HG03064 (cell line): ENCODE measurements at regions not wholly inside any gene's neighbourhood (a gene's known extent, or its start where the extent isn't known, plus 50 kb on each side); places are given as distances from the start of the nearest gene placed in this dataset.

ENCODE experiments used
- ATAC-seq: cut with Tn5 transposase; IDR thresholded peaks from one replicate; pipeline ENCODE4 v1.9.1; 2021; ENCODE audit warnings: low read depth; ENCODE audit not compliant: unreplicated experiment

DNA sequence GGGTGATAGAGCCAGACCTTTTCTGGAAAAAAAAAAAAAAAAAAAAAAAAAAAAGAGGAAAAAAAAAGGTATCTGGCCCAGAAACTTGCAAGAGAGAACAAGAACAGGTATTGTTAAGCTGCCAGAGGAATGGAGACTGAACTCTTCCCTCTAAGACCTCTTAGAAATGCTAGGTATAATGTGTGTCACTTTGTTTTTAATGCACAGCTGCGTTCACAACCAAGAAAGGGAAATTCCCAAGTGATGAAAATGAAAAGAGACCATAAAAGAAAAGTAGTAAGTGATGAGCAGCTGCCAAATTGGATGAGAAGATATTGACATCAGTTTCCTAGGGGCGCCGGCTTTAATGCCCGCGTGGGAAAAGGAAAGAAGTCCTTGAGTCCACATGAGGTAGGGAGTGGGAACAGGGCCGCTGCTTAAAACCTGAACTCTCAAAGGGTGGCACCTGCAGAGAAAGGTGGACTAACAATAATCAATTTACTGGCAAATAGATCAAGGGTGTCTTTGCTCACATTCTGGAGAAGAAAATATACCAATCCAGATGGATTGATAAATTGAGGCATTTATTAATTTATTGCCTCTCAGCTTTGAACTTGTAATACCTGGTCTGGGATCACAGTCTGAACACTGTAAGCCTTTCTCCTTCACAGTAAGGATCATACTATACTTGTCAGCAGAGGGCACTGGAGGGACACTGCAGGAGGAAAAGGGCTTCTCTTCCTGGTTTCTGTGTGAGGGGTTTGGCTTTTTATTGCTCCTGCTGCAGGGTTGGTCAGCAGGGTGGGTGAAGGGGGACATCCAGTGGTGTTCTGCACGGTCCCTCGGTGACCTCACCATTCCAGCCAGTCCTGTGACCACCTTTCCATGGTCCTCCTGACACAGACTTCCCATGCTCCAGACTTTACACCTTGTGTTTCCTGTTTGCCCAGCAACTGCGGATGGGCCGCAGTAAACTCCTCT is 131.6 kb downstream of the AQP9 start:
- no peak for ATAC-seq

DNA sequence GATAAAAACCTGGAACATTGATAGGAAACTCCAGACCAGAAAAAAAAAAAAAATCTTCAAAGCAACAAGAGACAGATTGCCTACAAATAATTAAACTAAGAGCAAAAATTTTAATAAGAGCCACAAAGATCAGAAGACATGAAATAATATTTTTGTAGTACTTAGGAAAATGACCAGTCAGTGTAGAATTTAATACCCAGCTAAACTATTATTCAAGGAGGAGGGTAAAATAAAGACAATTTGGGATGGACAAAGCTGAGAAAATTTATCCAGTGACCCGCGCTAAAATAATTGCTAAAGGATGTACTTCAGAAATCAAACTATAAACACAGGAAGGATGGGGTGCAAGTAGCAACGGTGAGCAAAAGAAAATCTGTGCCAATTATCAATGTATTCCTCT is 133.2 kb downstream of the AQP9 start:
- no peak for ATAC-seq

DNA sequence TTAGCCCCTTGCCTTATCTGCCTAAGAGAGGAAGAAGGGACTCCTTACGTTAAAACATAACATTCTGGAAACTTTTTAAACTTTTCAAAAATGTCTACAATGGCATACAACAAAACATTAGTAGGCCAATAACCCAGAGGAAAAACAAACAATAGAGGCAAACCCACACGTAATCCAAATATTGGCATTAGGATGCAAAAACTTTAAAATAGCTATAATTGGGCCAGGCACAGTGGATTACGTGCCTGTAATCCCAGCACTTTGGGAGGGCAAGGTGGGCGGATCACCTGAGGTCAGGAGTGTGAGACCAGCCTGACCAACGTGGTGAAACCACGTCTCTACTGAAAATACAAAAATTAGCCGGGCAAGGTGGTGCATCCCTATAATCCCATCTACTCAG is 134.9 kb downstream of the AQP9 start:
- no peak for ATAC-seq

DNA sequence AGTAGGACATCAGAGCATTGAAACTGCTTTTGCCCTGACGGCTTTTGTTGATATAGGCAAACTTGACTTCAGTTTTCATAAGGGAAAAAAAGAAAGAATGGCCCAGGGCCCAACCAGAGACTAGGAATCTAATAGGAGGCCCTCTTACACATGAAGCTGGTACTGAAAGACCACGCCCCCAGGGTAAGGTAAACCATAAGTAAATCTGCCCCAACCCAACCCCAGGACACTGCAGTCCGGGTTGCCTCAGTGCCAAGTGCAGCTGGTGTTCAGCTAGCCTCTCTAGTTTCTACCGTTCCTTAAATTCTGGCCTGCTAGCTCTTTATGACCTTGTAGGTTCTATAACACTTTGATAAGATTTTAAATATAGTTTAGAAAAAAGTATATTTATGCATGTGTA is 136.7 kb downstream of the AQP9 start:
- no peak for ATAC-seq

DNA sequence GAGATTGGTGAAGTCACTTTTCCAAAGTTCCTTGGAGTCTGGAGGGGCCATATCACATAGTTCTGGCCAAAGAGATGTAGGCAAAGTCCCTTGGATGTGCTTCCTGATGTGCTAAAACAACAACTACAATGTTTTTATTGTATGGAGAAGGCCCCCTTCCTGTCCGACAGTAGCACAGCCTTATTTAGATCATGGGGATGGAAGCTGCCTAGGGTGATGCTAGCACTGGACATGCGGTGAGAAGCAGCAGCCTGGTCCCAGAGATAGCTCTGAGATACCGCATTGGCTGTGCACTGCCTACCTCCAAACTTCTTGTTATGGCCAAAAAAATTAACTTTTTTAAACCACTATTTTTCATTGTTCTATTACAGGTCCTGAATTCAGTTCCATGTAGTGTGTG is 137.6 kb downstream of the AQP9 start:
- no peak for ATAC-seq

DNA sequence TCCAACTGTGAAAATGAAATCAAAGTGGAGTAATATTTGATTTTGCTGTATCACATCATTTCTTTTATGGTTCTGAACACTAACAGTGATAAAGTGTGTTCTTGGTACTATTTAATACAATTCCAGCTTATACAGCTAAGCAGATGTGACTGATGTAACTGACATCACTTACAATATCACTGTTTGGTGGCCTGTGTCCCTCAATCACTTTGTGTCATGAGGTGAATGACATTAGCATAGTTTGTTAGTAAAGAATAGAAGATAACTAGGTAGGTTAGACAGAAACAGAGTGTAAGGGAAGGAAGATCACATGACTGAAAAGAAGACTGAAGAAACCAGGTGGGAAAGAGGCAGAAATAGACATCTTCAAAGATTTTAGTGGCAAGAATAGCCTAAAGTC is 138.7 kb downstream of the AQP9 start:
- ATAC-seq, result no peak

DNA sequence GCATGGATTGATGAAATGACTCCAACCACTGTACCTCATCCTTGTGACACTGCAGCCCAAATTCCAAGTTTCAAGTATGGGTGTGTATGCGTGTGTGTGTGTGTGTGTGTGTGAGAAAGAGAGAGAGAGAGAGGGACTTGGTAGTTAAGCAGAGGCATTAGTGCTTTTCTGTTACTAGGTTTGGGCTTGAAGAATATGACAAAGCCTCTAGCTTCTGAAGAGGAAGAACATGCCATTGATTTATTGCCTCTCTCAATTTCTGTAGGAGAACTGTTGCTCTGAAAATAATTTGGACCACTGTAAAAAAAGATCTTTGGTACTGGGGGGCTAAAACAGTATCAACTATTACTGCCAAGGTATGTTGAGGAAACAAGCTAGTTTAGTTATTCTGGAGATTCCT is 139.2 kb downstream of the AQP9 start:
- ATAC-seq, result no peak

DNA sequence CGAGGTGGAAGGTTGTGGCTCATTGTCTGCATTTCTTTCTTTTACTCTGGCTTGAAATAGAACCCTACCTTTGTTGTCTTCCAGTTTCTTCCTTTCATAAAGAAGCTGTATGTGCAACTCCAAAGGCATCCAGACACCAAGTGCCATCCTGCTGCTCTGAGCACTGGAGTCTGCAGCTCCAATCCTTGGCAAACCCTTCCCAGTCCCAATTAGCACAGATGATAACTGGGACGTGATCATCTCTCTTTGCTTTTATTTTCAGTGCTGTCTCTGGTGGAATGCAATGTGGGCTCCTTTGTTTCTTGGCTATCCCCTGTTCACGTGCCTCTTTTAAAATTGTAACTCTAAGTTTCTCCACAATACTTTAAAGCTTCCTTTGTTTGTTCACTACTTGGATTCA is 140.9 kb downstream of the AQP9 start:
- ATAC-seq, result no peak

DNA sequence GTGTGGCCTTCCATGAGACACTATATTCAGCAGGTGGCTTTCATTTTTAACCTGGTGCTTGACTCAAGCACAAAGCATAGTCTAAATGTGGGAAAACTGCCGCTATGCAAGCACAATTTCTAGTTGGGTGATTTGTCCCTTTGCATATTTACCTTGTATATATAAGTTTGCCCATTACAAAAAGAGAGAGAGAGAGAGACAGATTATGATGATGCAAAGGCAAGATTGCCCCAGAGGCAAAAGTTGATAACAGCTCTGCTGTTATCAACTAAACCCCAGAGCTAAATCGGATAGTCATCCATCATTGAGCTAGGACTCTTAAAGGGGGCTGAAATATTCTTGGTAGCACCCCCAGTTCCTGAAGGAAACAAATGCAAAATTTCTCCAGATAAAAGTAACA is 141.5 kb downstream of the AQP9 start:
- ATAC-seq, result no peak

DNA sequence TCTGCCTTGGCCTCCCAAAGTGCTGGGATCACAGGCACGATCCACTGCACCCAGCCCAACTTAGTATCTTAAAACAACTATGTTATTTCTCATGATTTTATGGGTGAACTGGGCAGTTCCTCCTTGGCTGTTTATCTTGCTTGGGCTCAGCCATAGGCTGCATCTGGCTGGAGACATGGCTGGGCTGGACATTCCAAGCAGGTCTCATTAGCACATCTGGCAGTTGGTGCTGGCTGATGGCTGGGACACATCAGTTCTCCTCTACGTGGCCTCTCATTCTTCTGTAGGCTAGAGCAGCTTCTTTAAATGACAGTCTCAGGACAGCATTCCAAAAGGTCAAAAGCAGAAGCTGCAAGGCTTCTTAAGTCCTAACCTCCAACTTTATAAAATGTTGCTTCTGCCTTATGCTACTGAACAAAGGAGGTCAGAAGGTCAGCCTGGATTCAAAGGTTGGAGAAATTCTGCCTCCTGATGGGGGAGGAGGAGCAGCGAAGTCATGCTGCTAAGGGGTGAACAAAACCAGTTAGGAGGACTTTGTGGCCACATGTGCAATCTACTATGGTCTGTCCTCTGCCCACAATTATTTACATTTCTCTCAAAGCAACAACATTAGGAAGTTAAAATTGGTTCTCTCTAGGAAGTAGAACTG is 144.0 kb downstream of the AQP9 start:
- no peak for ATAC-seq

DNA sequence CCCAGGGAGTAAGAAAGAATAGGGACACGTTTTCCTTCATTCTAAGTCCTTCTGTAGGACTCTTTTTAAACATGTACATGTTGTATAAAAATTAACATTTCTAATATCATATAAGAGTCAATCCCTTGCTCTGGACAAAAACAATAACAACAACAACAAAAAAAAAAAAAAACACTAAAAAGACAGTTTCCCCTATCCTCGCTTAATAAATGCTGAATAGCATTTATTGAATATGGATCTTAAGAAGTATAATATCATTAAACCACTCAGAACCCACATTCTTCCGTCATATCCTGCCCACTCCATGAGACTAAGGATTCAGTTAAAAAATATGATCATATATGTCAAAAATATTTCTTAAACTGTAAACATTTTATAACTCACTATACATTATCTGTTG is 145.1 kb downstream of the AQP9 start:
- no peak for ATAC-seq

DNA sequence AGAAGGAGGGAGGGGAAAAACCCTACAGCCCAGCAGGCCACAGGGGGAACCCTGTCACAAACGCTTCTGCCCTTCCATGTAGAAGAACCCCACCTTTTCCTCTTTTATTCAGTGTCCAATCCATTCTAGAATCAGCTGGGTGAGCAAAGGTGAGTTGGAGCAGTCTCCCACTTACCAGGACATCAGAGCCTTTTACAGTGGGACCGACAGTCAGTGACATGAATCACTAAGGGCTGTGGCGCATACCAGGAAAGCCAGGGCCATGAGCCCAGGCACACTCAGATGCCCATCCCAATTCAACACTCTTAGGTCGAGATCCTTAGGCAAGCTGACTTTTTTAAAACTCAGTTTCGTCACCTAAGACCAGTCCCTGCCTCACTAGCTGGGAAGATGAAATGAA is 146.1 kb downstream of the AQP9 start:
- no peak for ATAC-seq

DNA sequence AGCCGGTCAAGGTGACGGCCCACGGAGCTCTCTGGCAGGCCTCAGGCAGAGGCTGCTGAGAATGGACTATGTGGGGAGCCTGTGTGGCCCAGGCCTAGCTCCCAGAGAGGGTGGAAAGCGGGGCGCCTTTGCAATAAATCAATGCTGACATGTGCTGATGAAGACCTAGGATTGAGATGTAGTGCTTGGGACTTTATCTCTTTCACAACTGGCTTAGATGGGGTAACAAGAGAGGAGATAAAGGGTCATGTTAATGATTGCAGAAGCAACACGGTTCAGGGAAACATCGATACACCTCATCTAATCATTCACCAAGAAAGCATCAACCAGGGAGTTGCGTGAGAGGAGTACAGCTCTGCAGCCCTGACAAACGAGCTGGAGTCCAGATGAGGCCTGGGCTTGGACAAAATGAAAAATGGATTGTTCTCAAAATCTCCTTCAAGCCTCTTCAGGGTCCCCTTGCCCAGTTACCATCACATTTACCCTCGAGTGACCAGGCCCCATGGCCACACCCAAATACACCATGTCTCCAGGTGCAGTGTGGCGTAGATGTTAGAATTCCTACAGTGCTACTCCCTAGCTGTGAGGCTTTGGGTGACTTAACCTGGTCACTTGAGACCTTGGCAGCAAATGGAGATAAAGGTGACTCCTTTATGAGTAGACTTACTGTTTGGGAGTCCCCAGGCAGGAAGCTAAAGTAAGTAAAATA is 146.4 kb upstream of the LIPC start:
- ATAC-seq, result no peak

DNA sequence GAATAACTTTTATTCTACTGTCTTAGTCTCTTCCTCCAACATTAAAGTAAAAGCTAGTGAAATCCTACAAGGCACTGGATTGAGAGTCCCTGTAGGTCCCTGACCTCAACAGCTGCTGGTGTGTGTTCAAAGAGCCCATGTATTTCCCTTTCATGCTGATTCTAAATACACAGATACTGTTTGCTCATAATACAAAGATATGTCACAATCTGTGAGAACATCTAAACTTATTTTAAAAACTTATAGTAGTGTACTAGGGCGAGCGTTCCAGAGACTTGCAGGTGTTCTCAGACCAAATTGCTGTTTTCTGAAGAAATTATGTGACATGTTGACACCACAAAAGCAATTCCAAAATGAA is 145.9 kb upstream of the LIPC start:
- no peak for ATAC-seq

DNA sequence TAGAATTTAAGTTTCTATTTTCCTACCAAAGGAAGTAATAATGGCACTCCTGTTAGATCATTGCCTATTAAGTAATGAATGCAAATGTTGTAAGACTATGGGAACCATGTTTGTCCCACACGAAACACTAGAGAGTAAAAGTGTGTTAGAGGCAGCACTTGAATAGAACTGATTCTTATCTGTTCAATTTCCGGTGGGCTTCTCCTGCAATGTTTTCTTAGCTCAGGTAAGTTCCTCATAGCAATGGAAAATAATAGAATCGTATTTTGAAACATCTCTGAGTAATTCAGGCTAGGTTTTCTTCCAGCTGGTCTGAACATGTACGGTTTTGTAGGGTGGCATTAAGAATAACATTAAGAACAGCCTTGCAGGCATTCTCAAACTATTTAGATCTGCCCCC is 145.3 kb upstream of the LIPC start:
- ATAC-seq, result no peak

DNA sequence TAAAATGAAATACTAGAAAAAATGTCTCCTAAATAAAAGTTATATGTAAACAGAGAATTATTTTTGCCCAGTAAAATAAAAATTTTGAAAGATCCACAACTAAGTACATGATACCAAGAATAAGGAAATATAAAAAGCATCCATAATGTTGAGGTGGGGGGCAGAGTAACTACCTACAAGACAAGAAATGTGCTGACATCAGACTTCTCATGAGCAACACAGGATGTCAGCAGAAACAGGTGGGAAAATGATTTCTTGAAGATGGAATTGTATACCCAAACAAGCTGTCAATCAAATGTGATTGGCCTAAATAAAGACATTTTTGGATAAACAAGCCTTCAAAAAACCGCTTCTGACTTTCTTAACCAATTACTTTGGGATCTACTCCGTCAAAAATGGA is 143.9 kb upstream of the LIPC start:
- no peak for ATAC-seq

DNA sequence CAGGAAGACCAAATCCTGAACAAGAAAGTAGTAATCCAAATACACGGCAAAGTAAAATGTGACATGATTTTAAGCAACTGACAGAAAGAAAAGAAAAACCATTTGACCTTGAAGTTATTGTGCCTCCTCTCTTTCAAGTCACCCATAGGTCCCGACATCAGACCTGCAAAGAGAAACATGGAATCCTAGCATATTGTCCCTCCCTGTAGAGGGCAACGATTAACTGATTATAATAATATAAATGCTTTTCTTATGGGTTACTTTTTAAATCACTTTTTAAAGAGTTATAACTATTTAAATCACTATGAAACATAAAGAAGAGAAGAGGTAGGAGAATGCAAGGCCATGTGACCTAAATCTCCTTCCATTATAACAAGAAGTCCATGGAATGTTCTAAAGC is 143.2 kb upstream of the LIPC start:
- no peak for ATAC-seq

DNA sequence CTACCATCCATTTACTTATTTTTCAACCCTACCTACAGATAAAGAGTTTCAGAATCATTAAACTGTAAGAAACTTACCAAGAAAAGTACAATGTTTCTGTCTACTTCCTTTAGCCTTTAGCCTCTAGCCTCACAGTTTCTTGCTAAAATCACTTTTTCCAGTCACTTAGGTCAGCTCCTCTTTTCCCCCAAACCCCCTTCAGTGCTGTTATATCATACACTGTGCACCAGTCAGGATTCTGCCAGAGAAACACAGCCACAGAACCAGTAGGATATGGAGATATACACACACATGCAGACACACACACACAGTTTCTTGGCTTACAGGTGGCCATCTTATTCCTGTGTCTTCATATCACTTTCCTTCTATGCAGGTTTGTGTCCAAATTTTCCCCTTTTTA is 139.9 kb upstream of the LIPC start:
- no peak for ATAC-seq

DNA sequence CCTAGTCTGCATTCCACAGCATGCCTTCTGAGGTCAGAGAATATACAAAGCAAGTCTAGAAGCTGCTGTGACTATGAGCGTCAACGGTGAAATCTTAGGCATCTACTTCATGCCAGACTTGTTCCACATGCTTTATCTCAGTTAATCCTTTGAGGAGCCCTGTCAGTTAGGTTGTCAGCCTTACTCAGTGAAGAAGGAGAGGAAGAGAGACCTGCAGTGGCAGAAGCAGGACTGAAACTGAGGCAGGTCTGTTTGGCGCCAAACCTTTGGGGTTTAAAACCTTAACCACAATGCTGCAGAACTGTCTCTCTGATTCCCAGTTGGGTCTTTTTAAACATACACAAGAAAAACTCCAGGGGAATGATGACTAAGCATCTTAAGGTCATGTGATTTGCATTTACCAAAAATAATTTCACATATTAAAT is 139.0 kb upstream of the LIPC start:
- ATAC-seq, result no peak

DNA sequence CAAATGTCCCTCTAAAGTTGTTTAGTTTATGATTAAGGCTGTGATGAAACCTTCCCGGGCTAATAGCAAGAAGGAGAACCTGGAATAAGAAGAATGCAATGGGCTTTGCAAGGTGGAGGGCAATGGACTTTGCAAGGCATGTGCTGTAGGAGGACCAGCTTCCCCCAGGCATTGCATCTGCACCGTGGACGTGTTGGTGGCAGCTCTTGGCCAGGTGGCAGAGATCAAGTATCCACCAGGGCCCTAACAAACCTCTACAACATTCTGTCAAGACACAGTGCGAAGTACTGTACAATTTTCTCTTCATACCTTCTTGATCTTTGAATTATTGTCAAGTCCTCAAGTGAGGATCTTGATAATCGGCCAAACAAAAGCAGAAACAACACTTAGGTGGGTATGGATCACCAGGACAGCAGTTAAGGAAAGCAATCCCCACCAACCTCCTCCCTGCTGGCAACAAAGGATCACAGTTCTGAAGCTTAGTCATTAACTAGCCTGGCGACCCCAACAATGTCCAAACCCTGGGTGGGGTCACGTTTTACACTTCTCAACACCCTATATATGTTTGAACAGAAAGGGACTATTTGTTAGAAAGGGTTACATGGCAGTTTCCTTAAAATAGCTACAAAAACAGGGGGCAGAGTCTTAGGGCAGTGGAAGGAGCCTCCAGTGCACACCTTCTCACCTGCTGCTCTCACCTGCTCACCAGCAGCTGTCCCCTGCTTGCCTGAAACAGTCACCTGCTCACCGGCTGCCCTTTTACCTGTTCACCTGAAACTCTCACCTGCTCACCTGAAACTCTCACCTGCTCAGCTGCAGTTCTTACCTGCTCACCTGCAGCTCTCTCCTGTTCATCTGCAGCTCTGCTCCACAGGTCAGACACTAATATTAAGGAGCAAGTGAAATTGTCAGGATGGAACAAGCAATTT is 137.9 kb upstream of the LIPC start:
- ATAC-seq, result no peak
